ENCODE measurements at regions not wholly inside any gene's neighbourhood (a gene's known extent, or its start where the extent isn't known, plus 50 kb on each side); places are given as distances from the start of the nearest gene placed in this dataset.

DNA sequence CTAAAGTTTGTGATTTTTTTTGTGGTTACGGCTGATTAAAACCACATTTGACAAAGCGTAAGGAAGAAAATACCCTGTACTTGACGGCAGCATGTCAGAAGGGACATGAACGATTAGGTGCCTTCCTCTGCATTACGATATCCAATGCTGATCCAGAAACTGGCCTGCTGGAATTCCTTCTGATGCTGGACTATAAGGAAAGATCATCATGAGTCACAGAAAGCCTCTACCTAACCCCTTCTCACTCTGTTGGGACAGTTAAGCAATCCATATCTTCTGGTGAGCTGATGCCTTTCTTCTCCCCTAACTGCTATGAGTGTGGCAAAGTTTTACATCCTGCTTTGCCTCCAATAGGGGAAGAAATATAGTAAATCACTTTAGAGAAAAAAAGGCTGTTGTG, 78.4 kb upstream of the PAPPA start:
- no peak overlapping the region for H3K27ac ChIP-seq
- TF ChIP-seq CTCF (IDR thresholded peaks at IDR 0.05): no peak
- TF ChIP-seq ZFX (IDR thresholded peaks at IDR 0.05; ENCODE audit: borderline replicate concordance): no peak

GRCh38 chr9:116078640-116079039, 75.0 kb upstream of the PAPPA start:
- H3K27ac ChIP-seq: no peak overlapping the region
- no peak for TF ChIP-seq ZFX (IDR thresholded peaks at IDR 0.05; ENCODE audit: borderline replicate concordance)

GRCh38 chr9:116080561-116080960, 73.0 kb upstream of the PAPPA start:
- TF ChIP-seq ZFX (IDR thresholded peaks at IDR 0.05; ENCODE audit: borderline replicate concordance) (no peak), CTCF (IDR thresholded peaks at IDR 0.05) (no peak)
- no peak overlapping the region for H3K27ac ChIP-seq

DNA sequence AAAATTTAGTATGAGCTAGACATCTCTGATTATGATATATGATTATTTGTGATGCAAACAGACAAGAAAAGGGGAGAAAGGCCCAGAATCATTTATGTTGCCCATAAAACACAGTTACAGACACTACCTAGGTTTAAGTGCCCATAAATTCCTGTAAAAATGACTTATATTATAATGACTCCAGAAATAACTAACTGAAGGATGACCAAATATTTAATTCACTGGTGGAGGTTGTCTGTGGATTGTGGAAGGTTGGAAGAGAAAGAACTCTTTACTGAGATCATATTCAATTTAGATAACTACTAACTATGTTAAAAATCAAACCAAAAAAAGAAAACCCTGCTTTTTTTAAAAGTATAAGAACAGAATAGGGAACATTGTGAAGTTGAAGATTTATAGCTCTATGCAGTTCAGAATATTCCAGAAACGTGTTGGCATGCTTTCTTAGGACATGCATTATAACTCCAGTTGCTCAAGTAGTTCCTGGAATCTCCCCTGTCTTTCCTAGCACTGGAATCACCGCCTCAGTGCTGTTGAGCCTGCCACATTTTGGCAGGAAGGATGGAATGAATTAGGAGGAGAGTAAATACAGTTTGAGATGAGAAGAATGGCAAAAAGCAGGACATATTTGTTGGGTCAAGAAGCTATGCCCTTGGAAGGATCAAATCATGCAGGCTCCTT, 72.0 kb upstream of the PAPPA start:
- TF ChIP-seq CTCF (IDR thresholded peaks at IDR 0.05) (no peak), ZFX (IDR thresholded peaks at IDR 0.05; ENCODE audit: borderline replicate concordance) (no peak)
- H3K27ac ChIP-seq: no peak overlapping the region

- H3K27ac ChIP-seq: no peak overlapping the region
- TF ChIP-seq CTCF (IDR thresholded peaks at IDR 0.05): no peak
- no peak for TF ChIP-seq ZFX (IDR thresholded peaks at IDR 0.05; ENCODE audit: borderline replicate concordance)
These were observed 69.8 kb upstream of the PAPPA start for GRCh38 chr9:116083837-116084236.

DNA sequence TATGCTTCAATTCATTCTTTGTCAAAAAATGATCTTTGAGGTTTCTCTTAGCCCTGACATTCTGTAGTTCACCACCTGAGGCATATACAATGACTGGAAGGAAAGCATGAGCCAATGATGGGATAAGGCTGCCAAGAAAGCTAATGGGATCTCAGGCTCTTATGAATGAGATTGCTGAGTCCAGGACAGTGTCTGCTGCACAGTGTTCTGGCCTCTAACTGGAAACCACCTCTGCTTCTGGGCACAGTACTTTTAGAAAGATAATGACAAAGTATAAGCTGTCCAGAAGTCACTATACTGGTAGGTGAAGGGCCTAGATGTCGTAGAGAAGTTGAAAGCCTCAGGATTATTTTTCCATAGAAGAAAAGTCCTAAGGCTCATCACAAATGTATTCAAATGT, 69.1 kb upstream of the PAPPA start:
- TF ChIP-seq CTCF (IDR thresholded peaks at IDR 0.05) (no peak), ZFX (IDR thresholded peaks at IDR 0.05; ENCODE audit: borderline replicate concordance) (no peak)

DNA sequence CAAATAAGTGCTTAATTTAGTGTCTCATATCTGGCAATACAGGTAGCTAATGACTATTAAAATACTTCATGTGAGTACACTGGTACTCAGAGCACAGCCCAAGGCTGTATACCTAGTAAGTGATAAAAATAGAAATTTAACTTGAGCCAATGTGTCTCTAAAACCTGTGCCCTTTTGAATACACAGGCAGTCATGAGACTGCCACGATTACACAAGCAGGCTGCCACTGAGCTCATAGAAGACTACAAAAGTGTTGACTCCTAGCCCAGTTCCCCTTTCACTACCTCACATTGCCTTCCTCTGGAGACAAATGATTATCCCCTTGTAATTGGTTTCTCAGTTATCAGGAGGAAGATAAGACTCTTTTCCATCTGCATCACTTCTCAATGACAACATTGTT, 66.3 kb upstream of the PAPPA start:
- TF ChIP-seq CTCF (IDR thresholded peaks at IDR 0.05): no peak
- no peak for TF ChIP-seq ZFX (IDR thresholded peaks at IDR 0.05; ENCODE audit: borderline replicate concordance)
- no peak overlapping the region for H3K27ac ChIP-seq

More for the DNA sequence above, 69.1 kb upstream of the PAPPA start:
- H3K27ac ChIP-seq: no peak overlapping the region

GRCh38 chr9:116087751-116088194, 65.8 kb upstream of the PAPPA start:
- TF ChIP-seq ZFX (IDR thresholded peaks at IDR 0.05; ENCODE audit: borderline replicate concordance): no peak
- H3K27ac ChIP-seq: no peak overlapping the region

Measured in 22Rv1 (cell line).